GM10266 (cell line): ENCODE measurements at regions not wholly inside any gene's neighbourhood (a gene's known extent, or its start where the extent isn't known, plus 50 kb on each side); places are given as distances from the start of the nearest gene placed in this dataset.

ENCODE experiments used
- DNase-seq: peaks from one replicate; pipeline ENCODE4 v3.0.0; 2012; ENCODE audit errors: extremely low spot score
- TF ChIP-seq, protein P1 (sequence below): IDR thresholded peaks from 2 replicates; pipeline ENCODE4 v1.5.1; 2012; ENCODE audit warnings: mild to moderate bottlenecking, low read depth; ENCODE audit not compliant: control insufficient read depth, insufficient read depth; ENCODE audit errors: missing control alignments

DNA sequence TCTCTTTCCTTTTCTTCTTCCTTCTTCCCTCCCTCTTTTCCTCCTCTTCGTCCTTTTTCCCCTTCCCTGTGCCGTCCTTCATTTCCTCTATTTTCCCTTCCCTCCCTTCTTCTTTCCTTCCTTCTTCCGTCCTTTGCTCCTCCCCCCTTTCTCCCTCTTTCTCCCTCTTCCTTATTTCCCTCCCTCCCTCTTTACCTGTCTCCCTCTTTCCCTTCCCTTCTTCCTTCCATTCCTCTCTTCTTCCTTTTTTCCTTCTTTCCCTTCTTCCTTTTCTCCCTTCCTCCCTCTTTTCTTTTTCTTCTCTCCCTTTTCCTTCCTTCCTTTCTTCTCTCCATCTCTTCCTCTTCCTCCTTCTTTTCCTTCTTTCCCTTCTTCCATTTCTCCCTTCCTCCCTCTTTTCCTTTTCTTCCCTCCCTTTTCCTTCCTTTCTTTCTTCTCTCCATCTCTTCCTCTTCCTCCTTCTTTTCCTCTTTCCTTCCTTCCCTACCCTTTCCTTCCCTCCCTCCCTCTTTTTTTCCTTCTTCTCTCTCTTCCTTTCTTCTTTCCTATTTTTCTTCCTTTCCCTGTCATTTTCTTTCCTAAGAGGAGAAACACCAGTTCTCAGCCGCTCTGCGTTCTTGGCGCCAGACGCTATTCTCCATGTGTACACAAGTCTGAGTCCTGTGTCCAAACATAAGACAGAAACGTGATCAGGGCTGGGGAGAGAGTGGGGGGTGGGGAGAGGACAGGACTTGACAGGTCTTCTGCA lies 597.1 kb downstream of the MID1IP1 start:
- DNase-seq: no peak
- TF ChIP-seq, protein P1, sequence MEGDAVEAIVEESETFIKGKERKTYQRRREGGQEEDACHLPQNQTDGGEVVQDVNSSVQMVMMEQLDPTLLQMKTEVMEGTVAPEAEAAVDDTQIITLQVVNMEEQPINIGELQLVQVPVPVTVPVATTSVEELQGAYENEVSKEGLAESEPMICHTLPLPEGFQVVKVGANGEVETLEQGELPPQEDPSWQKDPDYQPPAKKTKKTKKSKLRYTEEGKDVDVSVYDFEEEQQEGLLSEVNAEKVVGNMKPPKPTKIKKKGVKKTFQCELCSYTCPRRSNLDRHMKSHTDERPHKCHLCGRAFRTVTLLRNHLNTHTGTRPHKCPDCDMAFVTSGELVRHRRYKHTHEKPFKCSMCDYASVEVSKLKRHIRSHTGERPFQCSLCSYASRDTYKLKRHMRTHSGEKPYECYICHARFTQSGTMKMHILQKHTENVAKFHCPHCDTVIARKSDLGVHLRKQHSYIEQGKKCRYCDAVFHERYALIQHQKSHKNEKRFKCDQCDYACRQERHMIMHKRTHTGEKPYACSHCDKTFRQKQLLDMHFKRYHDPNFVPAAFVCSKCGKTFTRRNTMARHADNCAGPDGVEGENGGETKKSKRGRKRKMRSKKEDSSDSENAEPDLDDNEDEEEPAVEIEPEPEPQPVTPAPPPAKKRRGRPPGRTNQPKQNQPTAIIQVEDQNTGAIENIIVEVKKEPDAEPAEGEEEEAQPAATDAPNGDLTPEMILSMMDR: no peak

DNA sequence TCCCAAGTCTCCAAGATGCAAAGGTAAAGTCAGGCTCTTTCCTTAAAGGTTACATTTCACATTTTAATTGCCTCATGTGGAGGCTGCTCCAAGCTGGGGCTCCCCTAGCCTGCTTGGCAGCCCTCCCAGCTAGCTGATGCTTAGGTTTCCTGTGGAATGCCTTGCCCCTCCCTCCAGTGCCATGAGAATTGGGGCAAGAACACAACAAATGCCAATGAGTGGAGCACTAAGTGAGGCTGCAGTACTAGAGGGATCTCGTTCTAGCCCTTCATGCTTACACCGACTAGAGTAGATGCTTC lies 597.7 kb downstream of the MID1IP1 start:
- TF ChIP-seq, protein P1: no peak
- DNase-seq: no peak

DNA sequence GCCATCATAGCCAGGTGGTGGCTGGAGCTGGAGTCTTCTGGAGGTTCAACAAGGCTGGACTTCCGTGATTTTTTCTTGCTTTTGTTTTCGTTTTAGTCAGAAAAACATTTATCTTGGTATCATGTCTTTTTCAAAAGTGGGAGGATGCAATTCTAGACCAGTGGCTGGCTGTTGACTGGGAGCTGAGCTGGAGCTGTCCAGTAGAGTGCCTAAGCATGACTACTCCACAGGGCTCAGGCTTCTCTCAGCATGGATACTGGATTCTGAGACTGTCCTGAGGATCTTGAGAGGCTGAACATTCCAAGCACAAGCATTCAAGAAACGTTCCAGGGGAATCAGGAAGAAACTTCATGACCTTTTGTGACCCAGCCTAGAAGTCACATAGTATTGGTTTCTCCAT lies 598.1 kb downstream of the MID1IP1 start:
- no peak for DNase-seq
- TF ChIP-seq, protein P1: no peak

DNA sequence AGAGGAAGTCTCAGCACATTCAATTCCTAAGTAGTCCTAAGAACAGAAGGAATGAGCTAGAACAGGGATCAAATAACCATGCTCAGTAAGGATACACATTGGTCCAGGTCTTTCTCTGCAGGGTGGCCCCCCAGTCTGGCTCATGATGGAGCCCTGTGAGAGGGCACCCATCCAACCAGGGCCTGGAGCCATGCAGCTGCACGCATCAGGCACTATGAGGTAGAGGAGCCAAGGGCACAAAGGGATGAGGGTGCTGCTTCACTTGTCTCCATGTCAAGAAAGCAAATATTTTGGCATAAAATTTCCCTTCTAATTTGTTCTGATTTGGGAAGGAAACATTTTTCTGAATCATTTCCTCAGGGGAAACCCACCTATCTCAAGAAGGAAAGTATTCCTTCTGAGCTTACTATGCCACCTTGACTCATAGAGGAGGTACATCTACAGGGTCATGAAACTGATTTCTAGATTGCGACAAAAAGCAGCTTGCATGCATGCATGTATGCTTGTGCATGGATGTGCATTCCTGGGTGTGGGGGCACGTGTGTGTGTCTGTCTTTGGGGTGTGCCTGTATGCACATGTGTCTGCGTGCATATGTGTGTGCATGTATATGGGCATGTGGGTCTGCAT lies 600.3 kb downstream of the MID1IP1 start:
- TF ChIP-seq, protein P1: no peak

DNA sequence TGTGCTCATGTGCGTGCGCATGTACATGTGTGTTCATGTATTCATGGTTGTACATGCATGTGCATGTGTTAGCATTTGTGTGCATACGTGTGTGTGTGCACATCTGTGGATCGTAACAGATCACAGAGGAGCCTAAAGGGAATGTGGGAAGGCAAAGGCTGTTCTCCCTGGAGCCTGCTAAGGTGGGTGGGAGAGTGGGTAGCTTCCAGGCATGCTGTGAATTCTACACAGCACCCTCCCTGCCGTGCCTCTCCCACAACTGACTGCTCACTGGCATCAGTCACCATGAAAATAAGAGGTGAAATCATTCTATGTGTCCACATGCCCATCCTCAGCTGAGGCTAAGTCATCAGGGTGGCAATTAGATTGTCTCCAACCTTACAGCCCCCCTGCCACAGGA lies 600.9 kb downstream of the MID1IP1 start:
- TF ChIP-seq, protein P1: no peak

More for the DNA sequence above, 600.3 kb downstream of the MID1IP1 start:
- DNase-seq: no peak

DNA sequence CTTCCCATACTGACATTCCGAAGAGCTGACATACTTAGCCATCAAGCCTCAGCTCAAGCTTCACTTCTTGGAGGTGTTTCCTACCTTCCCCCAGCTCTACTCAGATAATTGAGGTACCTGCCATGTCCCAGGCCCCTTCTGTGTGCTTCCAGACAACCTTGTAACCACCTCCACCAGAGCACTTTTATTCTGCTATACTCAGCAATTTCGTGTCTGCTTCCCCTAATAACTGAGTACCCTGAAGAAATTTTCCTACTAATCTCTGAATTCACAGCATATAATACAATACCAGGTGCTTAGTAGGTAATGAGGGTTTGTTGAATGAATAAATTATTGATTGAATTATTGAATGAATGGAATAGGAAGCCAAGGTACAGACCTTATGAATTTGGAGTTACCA lies 605.5 kb downstream of the MID1IP1 start:
- DNase-seq: no peak
- TF ChIP-seq, protein P1: no peak

More for the DNA sequence above, 600.9 kb downstream of the MID1IP1 start:
- DNase-seq: no peak

DNA sequence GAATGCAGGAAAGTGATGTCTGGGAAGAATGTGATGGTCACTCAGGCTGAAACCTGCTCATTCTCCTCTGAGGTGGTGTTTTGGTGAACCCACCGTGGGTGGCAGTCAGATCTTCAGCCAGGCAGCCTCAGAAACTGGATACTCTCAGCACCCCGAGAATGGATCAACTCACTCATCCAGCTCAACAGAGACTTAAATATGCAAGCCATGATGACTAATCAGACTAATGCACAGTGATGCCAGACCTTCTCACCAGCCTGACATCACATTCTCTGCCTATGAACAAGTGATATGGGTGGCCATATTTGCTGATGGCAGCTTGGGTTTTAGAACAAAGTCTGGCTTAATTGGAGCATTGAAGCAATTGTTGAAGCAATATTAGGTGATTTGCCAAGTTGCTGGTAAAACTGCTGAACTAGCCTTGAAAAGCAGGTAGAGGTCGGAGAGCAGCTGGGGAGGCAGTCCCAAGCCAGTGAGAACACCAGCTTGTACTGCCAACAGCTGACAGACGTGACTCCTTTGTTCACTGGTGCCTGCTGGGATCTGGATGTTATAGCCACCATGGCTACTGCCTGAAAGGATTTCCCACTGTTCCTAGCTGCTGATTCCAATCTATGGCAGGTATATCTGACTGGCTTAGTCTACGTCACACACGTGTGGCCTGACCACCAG lies 608.1 kb downstream of the MID1IP1 start:
- TF ChIP-seq, protein P1: no peak
- DNase-seq: no peak
